ENCODE measurements at regions not wholly inside any gene's neighbourhood (a gene's known extent, or its start where the extent isn't known, plus 50 kb on each side); places are given as distances from the start of the nearest gene placed in this dataset.

- TF ChIP-seq POLR2A (IDR thresholded peaks at IDR 0.05; ENCODE audit: low read depth, low read length), result no peak
- no peak for TF ChIP-seq POLR2AphosphoS5 (IDR thresholded peaks at IDR 0.05; ENCODE audit: low read depth, low read length)
- TF ChIP-seq TAF1 (IDR thresholded peaks at IDR 0.05; ENCODE audit: borderline replicate concordance, low read depth, low read length), result no peak
These were observed 204.8 kb upstream of the S1PR3 start for GRCh38 chr9:88786291-88787079.
